ENCODE measurements at regions not wholly inside any gene's neighbourhood (a gene's known extent, or its start where the extent isn't known, plus 50 kb on each side); places are given as distances from the start of the nearest gene placed in this dataset.
A peak's percentile ranks its signal among the peaks of the same experiment; 100 is the strongest.

DNA sequence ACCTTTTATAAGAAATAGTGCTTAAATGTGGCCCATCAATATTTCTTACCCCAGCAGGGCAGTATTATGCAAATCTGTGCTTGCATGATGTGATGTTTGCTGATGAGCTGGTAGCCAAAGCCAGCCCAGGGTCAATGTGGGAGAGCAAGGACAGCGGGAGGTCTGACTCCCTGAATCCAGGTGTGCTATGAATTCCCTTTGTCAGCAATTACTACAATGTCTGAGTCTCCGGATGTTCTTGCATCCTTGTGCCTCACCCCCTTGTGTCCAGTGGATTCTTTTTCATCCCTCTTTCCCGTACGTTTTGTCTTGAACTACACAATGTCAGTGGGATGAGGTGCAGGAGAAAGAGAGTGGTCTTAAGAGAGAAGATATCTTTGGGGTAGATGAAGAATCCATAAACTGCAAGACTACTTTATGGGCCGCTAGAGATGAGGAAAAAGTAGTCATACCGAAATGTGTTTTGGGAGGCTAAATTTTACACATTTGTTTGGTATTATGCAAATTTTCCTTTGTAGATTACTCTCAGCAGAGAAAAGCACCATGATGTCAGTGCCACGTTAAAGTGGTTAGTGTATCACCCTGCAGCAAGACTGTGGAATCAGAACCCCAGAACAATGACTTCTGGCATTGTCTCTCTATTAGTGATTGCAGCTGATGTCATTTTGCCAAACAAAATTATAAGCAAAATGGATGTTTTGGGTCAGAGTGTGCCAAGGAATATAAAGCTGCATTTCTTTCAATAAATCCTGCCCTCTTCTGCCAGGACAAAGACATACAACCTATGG, 53.5 kb upstream of the TSHZ3 start:
- DNase-seq = no peak

DNA sequence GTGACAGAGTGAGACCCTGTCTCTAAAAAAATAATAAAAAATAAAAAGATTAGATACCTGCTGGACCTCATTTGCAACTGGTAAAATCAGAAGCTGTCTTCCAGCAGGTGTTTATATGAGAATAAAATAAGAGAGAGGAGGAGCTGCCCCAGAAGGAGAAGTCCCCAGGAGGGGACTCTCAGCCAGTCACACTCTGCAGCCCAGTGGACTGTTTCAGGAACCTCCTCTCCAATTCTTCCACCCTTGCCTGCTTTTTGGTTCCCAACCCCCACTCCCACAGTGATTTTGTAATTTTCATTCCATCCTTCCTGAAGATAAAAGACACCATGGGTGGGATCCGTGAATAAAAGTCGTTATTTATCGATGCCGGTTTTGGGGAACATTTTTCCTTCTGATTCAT, 56.9 kb upstream of the TSHZ3 start:
- no peak for DNase-seq

DNA sequence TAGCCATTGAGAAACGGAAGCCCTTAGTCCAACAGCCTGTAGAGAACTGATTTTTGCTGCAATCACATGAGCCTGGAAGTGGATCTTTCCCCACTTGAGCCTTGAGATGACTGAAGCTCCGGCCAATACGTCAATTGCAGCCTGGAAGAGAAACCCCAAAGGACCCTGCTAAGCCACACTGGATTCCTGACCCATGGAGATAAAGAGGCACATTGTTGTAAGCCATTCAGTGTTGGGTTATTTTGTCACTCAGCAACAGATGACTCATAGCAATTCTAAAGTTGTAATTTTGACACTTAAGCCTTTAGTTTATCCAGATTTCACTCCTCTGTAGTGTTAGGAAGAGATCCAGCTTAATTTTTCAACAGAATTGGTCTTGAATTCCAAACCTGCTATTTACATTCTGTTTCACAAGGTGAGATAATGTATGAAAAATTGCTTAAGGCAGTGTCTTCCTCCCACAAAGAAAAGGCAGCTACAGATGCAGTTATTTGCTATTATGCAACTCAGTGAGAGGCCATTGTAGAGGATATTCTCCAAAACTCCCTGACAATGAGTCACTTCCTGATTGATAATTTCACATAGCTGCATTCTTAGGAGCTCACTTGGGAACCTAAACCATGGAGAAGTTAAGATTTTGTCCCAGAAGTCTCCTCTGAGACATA, 59.4 kb upstream of the TSHZ3 start:
- peak; percentile 87 for DNase-seq

DNA sequence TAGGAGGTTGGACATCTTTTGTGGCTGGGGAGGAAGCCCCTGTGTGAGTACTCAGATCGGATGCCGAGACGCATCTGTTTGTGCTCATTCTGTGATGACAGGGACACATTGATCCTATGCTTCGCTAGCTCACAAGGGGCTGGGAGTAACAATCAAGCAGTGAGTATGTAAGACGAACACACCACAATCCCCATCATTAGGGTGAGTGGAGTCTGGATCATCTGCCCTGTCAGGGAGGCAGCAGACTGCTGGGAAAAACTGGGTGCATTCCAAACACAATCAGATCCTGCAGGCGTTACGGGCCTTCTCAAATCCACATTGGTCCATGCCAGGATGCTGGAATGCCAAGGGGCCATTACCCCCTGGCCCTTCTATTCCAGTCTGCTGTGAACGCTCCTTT, 64.1 kb upstream of the TSHZ3 start:
- DNase-seq = no peak

DNA sequence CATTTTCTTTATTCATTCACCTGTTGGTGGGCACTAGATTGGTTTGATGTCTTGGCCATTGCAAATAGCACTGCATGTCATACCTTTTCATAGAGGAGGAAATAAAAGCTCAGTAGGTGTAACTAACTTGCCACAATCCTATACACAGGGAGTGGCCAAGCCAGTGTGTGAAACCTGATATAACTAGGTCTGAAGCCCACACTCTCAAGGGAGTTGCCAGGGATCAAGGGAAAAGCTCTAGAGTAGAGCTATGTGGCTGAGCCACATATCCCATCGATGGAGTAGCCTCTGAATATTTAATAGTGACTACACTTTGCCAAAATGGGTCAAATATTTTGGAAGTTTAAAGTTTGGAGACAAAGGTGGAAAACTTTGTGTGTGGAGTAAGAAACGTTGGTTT, 66.1 kb upstream of the TSHZ3 start:
- no peak for DNase-seq

DNA sequence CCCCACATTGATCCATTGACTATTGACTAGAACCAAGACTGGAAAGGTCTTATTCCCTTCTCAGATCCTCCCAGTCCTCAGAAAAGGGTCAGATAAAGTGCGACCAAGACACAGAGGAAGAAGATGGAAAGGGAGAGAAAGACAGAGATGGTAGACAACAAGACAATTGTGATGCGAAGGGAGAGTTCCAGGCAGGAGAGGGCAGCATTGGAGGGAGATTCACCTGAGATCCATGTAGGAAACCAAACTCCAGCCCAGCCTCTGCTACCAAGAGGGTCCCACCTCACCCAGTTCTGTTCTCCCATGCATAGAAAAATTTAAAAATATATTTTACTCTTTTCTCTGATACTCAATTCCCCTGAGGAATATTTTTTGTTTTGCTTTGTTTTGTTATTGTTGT, 67.3 kb upstream of the TSHZ3 start:
- no peak for DNase-seq

DNA sequence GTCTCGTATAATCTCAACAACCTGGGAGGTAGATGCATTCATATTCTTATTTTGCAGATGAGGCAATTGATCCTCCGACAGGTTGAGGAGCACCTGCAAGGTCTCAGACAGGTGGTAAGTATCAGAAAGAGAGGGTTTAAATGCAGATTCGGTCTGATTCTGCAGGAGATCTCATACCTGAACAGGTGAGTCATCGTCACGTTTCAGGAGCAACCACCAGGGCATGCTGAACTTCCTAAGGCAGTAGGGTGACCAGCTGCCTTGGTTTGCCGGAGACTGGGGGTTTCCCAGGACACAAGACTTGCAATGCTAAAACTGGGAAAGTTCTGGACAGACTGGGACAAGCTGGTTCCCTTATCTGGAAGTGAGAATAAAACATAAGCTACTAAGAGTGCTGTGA, 68.8 kb upstream of the TSHZ3 start:
- no peak for DNase-seq

DNA sequence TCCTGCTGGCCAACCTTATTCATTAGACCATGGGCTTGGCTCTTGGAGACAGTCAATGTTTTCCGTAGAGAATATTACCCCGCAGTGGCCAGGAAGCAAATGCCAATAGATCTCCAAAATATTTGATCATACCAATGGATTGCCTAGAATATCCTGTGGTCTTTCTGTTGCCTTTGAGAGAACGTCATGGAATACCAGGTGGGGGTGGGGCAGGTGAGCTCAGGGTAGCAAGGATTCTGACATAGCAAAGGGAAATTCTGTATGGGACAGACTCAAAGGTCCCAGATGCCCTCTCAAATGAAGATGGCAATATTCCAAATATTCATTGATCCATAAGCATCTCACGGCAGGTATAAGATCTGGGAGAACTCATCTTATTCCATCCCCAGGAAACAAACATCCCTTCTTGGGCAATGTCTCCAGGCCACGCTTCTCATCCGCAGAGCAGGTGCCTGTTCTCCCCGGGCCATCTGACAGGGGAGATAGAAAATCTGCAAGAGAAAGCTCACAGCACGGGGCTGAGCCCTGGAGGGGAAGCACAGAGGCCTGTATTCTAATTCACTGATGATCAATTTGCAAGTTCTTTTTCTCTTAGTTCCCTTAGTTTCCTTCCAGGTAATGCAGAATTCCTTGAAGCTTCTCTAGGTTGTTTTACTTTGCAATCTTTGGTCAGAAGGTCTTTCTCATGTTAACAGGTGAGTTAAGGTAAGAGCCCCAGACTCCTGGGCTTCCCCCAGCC, 69.6 kb upstream of the TSHZ3 start:
- no peak for DNase-seq

DNA sequence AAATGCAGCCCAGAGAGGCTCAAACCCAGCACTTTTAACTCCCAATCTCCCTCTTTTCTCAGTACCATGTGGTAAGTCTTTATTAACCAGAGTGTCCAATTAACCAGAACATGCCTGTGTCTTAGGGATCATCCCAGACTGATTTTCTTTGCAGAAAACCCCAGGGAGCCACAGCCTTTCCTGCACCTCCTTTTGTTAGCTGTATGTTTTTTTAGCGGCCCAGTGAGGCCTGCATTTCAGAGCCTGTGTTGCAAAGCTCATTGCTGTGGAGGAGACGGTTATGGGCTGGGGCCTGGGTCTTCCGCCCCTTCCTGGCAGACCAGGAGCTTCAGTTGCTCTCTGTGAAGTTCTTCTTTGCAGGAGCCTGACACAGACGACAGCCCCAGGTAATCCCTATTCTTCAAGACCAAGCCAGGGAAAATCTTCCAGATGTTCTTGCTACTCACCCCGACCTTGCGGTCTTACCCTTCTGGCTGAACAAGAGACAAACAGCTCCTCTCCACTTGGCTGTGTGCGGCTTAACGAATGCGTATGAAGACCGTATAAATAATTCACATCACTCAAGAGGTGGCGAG, 70.7 kb upstream of the TSHZ3 start:
- DNase-seq = no peak

DNA sequence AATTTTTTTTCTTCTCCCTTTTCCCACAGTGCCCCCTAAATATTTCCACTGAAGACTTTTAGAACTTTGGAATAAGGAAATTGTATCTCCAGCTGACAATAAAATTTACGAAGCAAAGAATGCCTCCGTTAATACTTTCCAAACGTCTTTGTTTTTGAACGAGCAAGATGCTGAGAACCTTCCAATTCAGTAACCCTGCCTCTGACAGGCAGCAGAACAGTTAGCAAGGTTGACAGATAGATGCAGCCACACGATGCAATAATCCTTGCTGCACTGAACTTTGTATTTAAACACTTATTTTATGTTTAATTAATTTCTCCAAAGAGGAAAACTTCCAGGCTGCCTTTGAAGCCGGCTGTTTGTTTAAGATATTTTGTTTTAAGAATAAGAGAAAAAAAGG, 71.8 kb upstream of the TSHZ3 start:
- DNase-seq = no peak

DNA sequence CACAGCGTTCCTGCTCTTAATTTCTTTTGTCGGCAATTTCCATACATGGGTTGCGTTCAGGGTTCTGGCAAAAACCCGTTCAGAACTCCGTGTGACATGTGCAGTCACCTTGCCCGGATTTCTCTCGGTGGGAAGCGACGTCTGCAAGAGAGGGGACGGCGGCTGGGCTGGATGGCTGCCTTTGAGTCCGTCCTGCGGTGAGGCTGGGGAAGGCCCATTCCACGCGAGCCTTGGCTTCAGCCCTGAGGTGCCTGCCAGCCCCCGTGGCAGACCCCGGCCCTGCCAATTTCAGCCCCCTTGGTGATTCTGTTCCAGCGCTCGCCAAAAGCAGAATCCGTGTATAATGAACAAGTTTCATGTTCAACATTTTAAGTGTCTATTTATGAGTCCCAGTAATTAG, 72.6 kb upstream of the TSHZ3 start:
- no peak for DNase-seq

DNA sequence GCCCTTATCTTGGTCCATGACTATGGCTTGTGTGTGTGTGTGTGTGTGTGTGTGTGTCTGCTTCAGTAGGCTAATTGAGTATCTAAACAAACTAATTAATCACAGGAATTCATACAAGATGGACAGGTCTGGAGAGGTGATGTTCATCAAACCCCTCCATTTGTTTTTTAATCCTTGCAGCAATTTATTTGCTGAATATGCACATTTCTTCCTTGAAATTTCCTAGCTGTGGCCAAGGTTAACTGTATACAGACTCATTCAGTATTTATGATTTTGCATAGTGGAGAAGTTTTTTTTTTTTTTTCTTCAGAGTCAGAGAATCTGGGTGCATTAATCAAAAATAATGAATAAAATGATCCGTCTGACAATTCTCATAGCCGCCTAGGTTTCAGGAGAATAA, 74.7 kb upstream of the TSHZ3 start:
- DNase-seq = no peak

DNA sequence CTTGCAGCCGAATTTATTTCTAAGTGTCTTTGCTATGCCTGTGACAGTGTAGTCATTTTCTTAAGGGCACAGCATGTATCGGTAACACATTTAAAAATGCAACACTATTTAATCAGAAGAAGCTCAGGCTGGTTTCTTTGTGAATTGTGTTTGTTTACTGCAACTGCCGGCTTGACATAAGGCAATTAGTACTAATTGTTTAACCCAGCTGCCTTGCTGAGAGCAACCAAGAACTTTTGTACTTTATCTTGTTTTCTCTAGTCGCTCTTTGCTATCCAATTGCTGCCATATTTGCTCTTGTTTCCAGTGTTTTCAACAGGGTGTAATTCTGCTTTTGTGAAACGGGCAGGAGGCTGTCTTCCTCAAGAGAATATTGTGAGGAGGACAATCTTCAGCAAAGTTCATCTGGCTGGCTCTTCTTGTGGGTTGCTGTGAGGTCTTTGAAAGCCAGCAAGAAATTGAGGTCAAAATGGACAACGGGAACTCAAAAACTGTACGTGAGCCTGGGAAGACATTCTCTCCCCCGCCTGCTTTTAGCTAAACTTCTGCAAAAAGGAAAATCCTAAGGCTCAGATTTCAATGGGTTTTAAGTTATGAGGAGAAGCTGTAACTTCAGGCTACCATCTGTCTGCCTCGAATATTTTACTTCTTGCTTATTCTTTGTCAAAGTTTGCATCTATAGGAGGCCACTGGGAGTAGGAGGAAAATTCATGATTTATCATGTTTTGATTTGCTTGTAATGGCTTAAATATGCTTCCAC, 75.8 kb upstream of the TSHZ3 start:
- DNase-seq = no peak

DNA sequence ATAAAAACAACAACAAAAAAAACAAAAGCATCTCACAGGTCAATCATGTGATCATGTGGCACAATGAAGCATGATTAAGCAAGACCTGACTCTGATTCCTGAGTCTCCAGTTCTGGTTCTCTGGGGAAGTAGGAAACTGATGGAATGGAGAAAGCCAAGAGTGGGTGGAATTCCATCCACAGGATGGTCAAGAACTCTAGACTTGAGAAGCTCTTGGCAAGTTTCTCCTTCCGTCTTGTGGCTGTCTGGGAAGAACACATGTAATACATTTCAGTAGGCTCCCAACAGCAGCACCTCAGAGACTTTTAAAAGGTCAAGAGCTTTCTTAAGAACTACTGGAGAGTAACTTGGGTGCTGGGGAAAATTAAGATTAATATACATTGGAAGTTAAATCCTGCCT, 78.6 kb upstream of the TSHZ3 start:
- no peak for DNase-seq

DNA sequence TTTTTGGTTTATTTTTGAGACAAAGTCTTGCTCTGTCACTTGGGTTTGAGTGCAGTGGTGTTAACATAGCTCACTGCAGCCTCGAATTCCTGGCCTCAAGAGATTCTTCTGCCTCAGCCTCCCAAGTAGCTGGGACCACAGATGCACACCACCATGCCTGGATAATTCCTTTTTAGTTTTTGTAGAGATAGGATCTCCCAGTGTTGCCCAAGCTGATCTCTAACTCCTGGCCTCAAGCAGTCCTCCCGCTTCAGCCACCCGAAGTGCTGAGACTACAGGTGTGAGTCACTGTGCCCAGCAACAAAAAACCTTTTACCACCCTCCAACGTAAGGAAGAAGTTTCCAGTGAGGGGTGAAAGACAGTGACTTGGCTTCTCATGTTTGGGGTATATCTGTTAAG, 81.1 kb upstream of the TSHZ3 start:
- no peak for DNase-seq

DNA sequence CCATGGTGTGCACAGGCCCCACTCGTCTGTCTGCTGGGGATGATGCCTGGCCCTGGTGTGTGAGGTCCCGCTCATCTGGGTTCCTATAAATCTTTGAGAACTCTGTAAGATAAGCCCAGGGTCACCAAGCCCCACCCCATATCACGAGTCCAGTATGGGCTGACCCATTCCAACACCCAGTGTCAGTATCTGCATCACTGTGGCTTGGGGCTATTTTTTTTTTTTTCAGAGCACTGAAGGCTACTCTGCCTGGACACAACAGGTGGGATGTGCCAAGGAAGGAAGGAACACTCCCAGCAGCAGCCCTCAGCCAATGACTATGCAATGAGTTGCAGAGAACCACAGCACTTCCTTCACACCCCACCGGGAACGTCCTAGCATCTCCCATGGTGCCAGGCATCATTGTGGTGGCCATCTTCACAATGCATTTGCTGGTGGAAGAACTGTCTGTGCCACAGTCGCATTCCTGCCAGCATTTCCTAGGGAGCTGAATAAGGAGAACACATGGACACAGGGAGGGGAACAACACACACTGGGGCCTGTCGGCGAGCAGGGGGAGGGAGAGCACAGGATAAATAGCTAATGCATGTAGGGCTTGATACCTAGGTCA, 83.1 kb upstream of the TSHZ3 start:
- DNase-seq = no peak

DNA sequence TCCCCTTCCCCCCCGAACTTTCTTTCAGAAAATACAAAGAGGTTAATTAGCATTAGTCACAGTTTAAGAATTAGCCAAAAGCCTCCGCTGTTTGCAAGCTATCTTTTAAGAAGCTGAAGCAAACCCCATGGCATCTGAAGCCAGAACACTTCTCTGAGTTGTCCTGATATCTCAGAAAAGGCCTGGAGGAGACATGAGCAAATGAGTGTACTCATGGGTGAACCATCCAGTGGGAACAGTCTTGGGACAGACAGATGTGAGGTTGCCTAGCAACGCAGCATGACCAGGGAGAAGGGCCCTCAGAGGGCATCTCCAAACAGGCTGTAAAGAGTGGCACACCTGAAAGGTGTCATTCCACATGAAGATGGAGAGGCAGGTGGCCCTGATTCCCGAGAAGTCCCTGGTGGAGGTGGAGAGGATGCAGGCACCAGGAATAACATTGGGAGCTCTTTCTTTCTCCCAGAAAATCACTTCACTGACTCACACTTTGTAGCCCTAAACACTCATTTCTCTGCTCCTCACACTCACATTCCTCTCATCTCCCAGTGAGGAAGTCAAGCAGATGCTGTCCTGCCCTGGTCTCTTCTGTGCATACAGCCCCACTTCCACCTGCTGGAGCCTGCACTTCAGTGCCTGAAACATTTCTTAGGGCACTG, 87.0 kb upstream of the TSHZ3 start:
- DNase-seq = peak; percentile 17

DNA sequence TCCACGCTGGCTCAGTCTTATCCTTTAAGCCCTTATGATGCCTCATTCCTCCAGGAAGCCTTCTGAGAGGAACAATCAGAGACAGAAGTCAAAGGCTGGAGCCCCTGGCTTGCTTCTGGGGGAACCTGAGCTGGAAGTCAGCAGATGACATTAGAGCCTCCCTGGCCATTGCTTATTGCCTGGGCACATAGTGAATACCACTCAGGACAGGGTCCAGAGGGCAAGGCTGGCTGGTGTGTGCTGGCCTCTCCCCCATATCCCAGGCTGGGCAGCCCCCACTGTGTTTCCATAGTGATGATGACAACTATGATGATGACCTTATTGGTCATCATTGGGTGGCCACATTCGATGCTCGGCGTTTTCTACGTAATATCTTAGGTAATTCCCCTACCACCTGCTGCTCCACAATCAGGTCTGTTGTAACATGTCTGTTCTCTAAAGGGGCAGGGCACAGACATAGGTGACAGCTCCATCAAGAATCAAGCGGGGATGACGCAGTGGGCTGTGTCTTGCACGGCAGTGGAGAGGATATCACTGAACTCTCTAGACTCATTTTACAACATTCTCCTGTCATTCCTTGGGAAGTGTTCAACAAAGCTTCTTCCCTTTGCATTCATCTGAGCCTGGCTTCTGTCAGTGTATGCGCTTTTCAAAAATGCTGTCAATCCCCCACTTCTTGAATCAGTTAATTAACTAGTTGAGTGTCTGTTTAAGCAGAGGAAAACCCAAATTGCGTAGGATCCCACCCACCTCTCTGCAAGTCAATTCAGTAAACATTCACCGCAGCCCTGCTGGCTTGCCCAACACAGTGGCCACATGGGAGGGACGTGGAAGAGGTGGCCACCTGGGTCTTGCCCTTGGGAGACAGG, 89.4 kb upstream of the TSHZ3 start:
- DNase-seq = no peak

DNA sequence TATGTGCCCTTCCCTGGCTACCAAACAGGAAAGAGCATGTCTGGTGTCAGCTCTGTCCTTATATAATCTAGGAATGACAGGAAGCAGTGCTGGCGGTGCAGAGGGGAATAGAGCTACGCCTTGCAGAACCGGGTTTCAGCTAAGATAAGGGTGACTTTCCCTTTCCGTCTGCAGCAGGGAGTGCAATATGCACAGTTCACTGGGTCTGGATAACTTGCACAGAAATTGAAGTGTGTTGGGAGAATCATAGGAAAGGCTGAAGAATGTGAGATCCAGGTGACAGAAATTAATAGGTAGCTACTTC, 90.0 kb upstream of the TSHZ3 start:
- DNase-seq = no peak

DNA sequence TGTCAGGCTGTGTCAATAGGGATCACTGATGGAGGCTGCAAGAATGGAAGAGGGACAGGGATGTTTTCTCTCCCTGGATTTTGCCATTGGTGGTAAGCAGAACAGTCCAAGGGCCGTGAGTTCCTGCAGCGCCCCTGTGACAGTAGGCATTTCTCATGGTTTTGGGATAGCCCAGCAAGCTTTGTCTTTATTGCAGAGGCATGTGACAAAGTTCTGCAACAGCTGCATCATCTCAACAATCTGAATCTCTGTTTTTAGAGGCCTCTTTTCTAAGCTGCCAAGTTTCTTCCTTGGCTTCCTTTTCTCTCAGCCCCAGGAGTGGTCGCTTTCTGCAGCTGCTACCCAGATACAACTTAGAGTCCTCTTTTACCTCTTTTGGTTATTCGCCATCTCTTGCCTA, 95.7 kb upstream of the TSHZ3 start:
- no peak for DNase-seq

DNA sequence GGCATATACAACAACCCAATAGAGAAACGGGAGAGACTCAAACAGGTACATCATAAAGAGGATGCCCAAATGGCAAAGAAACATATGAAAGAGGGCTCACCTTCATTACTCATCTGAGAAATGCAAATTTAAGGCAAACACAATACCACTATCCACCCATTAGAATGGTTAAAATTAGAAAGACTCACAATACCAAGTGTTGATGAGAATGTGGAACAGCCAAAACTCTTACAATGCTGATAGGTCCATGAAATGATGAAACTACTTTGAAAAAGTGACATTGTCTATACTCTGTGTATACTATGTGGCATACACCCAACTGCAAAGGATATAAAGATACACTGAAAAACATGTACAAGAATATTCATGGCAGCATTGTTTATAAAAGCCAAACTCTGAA, 96.2 kb upstream of the TSHZ3 start:
- no peak for DNase-seq
